OCI-LY3 (cell line): ENCODE measurements at regions not wholly inside any gene's neighbourhood (a gene's known extent, or its start where the extent isn't known, plus 50 kb on each side); places are given as distances from the start of the nearest gene placed in this dataset.

Experiments used
- H2AFZ ChIP-seq: fragments of 200-600, 300-600 bp; shearing (Covaris generic); 2 replicates; pipeline ENCODE4 v1.6.0; 2014; ENCODE audit warnings: antibody characterized with exemption, low read depth, low read length
- H3K27ac ChIP-seq: fragments of 200-600, 300-600 bp; sonication (generic); 2 replicates; pipeline ENCODE4 v1.5.1; 2014; ENCODE audit warnings: mild to moderate bottlenecking, low read length, moderate library complexity, mixed read lengths
- H3K27me3 ChIP-seq: fragments of 200-600, 300-600 bp; sonication (generic); 2 replicates; pipeline ENCODE4 v1.6.1; 2014; ENCODE audit warnings: low read depth, low read length, mixed read lengths
- H3K36me3 ChIP-seq: fragments of 200-600, 300-600 bp; sonication (generic); replicated peaks from 2 replicates; pipeline ENCODE3; 2014; ENCODE audit warnings: low read depth, low read length, mixed read lengths
- H3K4me1 ChIP-seq: fragments of 300-600, 200-600 bp; sonication (generic); 2 replicates; pipeline ENCODE4 v1.6.1; 2014; ENCODE audit warnings: low read length, mixed read lengths
- H3K4me2 ChIP-seq: fragments of 200-600, 300-600 bp; sonication (generic); 2 replicates; pipeline ENCODE4 v1.6.1; 2014; ENCODE audit warnings: low read length, mixed read lengths
- H3K4me3 ChIP-seq: fragments of 300-600, 200-600 bp; sonication (generic); 2 replicates; pipeline ENCODE4 v1.5.1; 2014; ENCODE audit warnings: antibody characterized with exemption, mild to moderate bottlenecking, low read length, moderate library complexity
- H3K79me2 ChIP-seq: fragments of 300-600, 200-600 bp; shearing (Covaris generic); 2 replicates; pipeline ENCODE4 v1.6.1; 2014; ENCODE audit warnings: mild to moderate bottlenecking, low read length, mixed read lengths
- H3K9ac ChIP-seq: fragments of 300-600, 200-600 bp; shearing (Covaris generic); 2 replicates; pipeline ENCODE4 v1.6.0; 2014; ENCODE audit warnings: mild to moderate bottlenecking, low read length, moderate library complexity
- H3K9me3 ChIP-seq: fragments of 200-600, 300-600 bp; shearing (Covaris generic); 2 replicates; pipeline ENCODE4 v1.6.1; 2014; ENCODE audit warnings: low read length, mixed read lengths; ENCODE audit not compliant: insufficient read depth
- H4K20me1 ChIP-seq: fragments of 200-600, 300-600 bp; sonication (generic); 2 replicates; pipeline ENCODE4 v1.6.1; 2016; ENCODE audit warnings: low read length, mixed read lengths; ENCODE audit not compliant: insufficient read depth
- CTCF ChIP-seq: fragments of 200-600, 300-600 bp; sonication (generic); IDR thresholded peaks from 2 replicates; pipeline ENCODE4 v1.5.1; 2014; ENCODE audit warnings: antibody characterized with exemption, low read length, low read depth
- EZH2phosphoT487 ChIP-seq: fragments of 200-600 bp; shearing (Covaris generic); IDR thresholded peaks from 2 replicates; pipeline ENCODE4 v1.6.1; 2018; ENCODE audit warnings: antibody characterized with exemption, mixed run types, low read depth

GRCh38 chr1:8163039-8163438 lies 136.9 kb upstream of the ERRFI1 start:
- Histone ChIP-seq H3K27ac (no peak overlapping the region), H3K79me2 (no peaks in the 10 kb centered on the region), H3K4me1 (peaks cover 64% of the 10 kb centered on the region), H2AFZ (no peak overlapping the region), H4K20me1 (no peaks in the 10 kb centered on the region), H3K36me3 (no peaks in the 10 kb centered on the region), H3K9me3 (no peaks in the 10 kb centered on the region), H3K27me3 (no peaks in the 10 kb centered on the region), H3K4me3 (no peak overlapping the region), H3K9ac (no peak overlapping the region), H3K4me2 (no peak overlapping the region)
- TF ChIP-seq CTCF (no peak), EZH2phosphoT487 (no peak)

- TF ChIP-seq EZH2phosphoT487 (no peak), CTCF (no peak)
- H3K27me3 ChIP-seq: no peaks in the 10 kb centered on the region
These were observed 136.1 kb upstream of the ERRFI1 start for GRCh38 chr1:8162168-8162567.

GRCh38 chr1:8161546-8162105 lies 135.5 kb upstream of the ERRFI1 start:
- H2AFZ ChIP-seq: peak overlapping the region; percentile 85
- H3K27me3 ChIP-seq: no peaks in the 10 kb centered on the region
- H3K4me3 ChIP-seq: peak overlapping the region; percentile 51
- no peaks in the 10 kb centered on the region for H3K79me2 ChIP-seq
- H3K9ac ChIP-seq: peak overlapping the region; percentile 50; the same call in 1 of the 2 replicates
- TF ChIP-seq EZH2phosphoT487 (no peak), CTCF (no peak)
- H3K27ac ChIP-seq: peak overlapping the region; percentile 30
- H3K9me3 ChIP-seq: no peaks in the 10 kb centered on the region
- no peaks in the 10 kb centered on the region for H3K36me3 ChIP-seq
- H3K4me2 ChIP-seq: peak overlapping the region; percentile 66
- peaks cover 51% of the 10 kb centered on the region for H3K4me1 ChIP-seq
- H4K20me1 ChIP-seq: no peaks in the 10 kb centered on the region

More at GRCh38 chr1:8162168-8162567, 136.1 kb upstream of the ERRFI1 start:
- Histone ChIP-seq H3K4me1 (peaks cover 57% of the 10 kb centered on the region), H3K9me3 (no peaks in the 10 kb centered on the region), H3K4me2 (peak overlapping the region; percentile 66), H3K27ac (peak overlapping the region; percentile 30; the same call in 1 of the 2 replicates), H4K20me1 (no peaks in the 10 kb centered on the region), H3K9ac (peak overlapping the region; percentile 50; the same call in 1 of the 2 replicates), H3K36me3 (no peaks in the 10 kb centered on the region), H3K79me2 (no peaks in the 10 kb centered on the region), H3K4me3 (peak overlapping the region; percentile 51; the same call in 1 of the 2 replicates), H2AFZ (peak overlapping the region; percentile 85)

GRCh38 chr1:8159470-8160024 lies 133.4 kb upstream of the ERRFI1 start:
- no peaks in the 10 kb centered on the region for H3K9me3 ChIP-seq
- no peak overlapping the region for H3K9ac ChIP-seq
- H2AFZ ChIP-seq: no peak overlapping the region
- H3K27me3 ChIP-seq: no peaks in the 10 kb centered on the region
- H4K20me1 ChIP-seq: no peaks in the 10 kb centered on the region
- H3K36me3 ChIP-seq: no peaks in the 10 kb centered on the region
- H3K27ac ChIP-seq: no peak overlapping the region
- no peak overlapping the region for H3K4me3 ChIP-seq
- 0 out of 2 replicates have a peak overlapping the region, but pooled peaks have one; percentile 5 for H3K4me2 ChIP-seq
- TF ChIP-seq CTCF (no peak), EZH2phosphoT487 (no peak)
- H3K79me2 ChIP-seq: no peaks in the 10 kb centered on the region
- peaks cover 37% of the 10 kb centered on the region for H3K4me1 ChIP-seq
